Astrocyte (in vitro differentiated cells and primary cell): ENCODE measurements at regions not wholly inside any gene's neighbourhood (a gene's known extent, or its start where the extent isn't known, plus 50 kb on each side); places are given as distances from the start of the nearest gene placed in this dataset.

Source experiments
- DNase-seq: peaks from one replicate; pipeline ENCODE4 v3.0.0-alpha.2; 2010; ENCODE audit warnings: low read depth
- FAIRE-seq: peaks from 2 replicates; lab custom pipeline; 2011; peaks lifted over from hg19 to GRCh38; lab: Jason Lieb, UNC
- H2AFZ ChIP-seq: 2 replicates; pipeline ENCODE4 v1.6.0; 2012; ENCODE audit warnings: low read depth, low read length, inconsistent platforms
- H3K27ac ChIP-seq: 2 replicates; pipeline ENCODE4 v1.5.1; 2011; ENCODE audit warnings: low read depth, low read length, inconsistent platforms
- H3K27me3 ChIP-seq: 2 replicates; pipeline ENCODE4 v1.6.0; 2011; ENCODE audit warnings: low read length, inconsistent platforms; ENCODE audit not compliant: insufficient read depth
- H3K36me3 ChIP-seq: 2 replicates; pipeline ENCODE4 v1.5.1; 2011; ENCODE audit warnings: low read length, inconsistent platforms; ENCODE audit not compliant: insufficient read depth
- H3K4me1 ChIP-seq: 2 replicates; pipeline ENCODE4 v1.5.1; 2011; ENCODE audit warnings: low read length, inconsistent platforms; ENCODE audit not compliant: insufficient read depth
- H3K4me2 ChIP-seq: 2 replicates; pipeline ENCODE4 v1.6.0; 2012; ENCODE audit warnings: low read length, inconsistent platforms
- H3K4me3 ChIP-seq: 2 replicates; pipeline ENCODE4 v1.5.1; 2011; ENCODE audit warnings: low read depth, mild to moderate bottlenecking, low read length, inconsistent platforms; ENCODE audit not compliant: insufficient read depth
- H3K79me2 ChIP-seq: 2 replicates; pipeline ENCODE4 v1.6.0; 2012; ENCODE audit warnings: mild to moderate bottlenecking, low read length, inconsistent platforms; ENCODE audit not compliant: insufficient read depth
- H3K9ac ChIP-seq: 2 replicates; pipeline ENCODE4 v1.6.0; 2012; ENCODE audit warnings: mild to moderate bottlenecking, low read length, inconsistent platforms
- H3K9me3 ChIP-seq: 2 replicates; pipeline ENCODE4 v1.5.1; 2012; ENCODE audit warnings: low read depth, mild to moderate bottlenecking, low read length, inconsistent platforms; ENCODE audit not compliant: insufficient read depth
- H4K20me1 ChIP-seq: 2 replicates; pipeline ENCODE4 v1.6.0; 2012; ENCODE audit warnings: low read length, inconsistent platforms; ENCODE audit not compliant: insufficient read depth
- H3K27ac Mint-ChIP-seq: one replicate; pipeline ENCODE4 v1.8.0; 2021; ENCODE audit warnings: mild to moderate bottlenecking, mixed read lengths; ENCODE audit not compliant: unreplicated experiment
- H3K27me3 Mint-ChIP-seq: one replicate; pipeline ENCODE4 v1.8.0; 2021; ENCODE audit warnings: low read depth, mixed read lengths; ENCODE audit not compliant: unreplicated experiment
- H3K36me3 Mint-ChIP-seq: one replicate; pipeline ENCODE4 v1.8.0; 2021; ENCODE audit warnings: low read depth, mixed read lengths; ENCODE audit not compliant: unreplicated experiment
- H3K4me1 Mint-ChIP-seq: one replicate; pipeline ENCODE4 v1.8.0; 2021; ENCODE audit warnings: low read depth, mixed read lengths; ENCODE audit not compliant: unreplicated experiment
- H3K4me3 Mint-ChIP-seq: one replicate; pipeline ENCODE4 v1.8.0; 2021; ENCODE audit warnings: mild to moderate bottlenecking, moderate library complexity, mixed read lengths; ENCODE audit not compliant: unreplicated experiment
- H3K9me3 Mint-ChIP-seq: one replicate; pipeline ENCODE4 v1.8.0; 2021; ENCODE audit warnings: mild to moderate bottlenecking, mixed read lengths; ENCODE audit not compliant: unreplicated experiment
- EZH2 ChIP-seq: IDR thresholded peaks from 2 replicates; pipeline ENCODE4 v1.6.1; 2012; ENCODE audit warnings: mild to moderate bottlenecking, low read length, inconsistent platforms; ENCODE audit not compliant: insufficient read depth
- TF ChIP-seq, protein P1 (sequence below): IDR thresholded peaks from 2 replicates; pipeline ENCODE4 v1.5.1; 2011; ENCODE audit warnings: low read depth, mild to moderate bottlenecking, inconsistent platforms, low read length, moderate library complexity; ENCODE audit not compliant: insufficient read depth

DNA sequence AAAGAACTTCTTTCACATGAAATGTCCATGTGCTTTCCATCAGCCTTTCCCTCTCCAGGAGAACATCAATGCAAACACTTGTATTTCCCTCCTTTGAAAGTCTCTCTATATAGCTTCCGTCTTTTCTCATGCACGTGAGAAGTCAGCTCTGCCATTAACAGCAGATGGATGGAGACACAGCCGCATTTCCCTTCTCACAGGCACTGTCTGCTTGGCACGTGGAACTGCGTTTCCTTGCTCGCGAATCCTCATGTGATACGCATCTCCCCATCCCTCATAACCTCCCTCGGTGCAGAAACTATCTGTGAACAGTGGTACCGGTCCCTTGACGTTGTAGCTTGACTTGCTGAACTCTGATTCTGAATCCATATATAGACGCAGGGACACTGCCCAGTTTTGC, 717.0 kb upstream of the RBFOX1 start:
- H3K27ac Mint-ChIP-seq: no peak overlapping the region
- Histone ChIP-seq H3K4me3 (no peak overlapping the region), H3K27ac (no peak overlapping the region), H3K79me2 (no peaks in the 10 kb centered on the region), H3K9me3 (no peaks in the 10 kb centered on the region), H3K9ac (no peak overlapping the region), H3K27me3 (no peaks in the 10 kb centered on the region), H3K36me3 (no peaks in the 10 kb centered on the region), H3K4me2 (no peak overlapping the region), H4K20me1 (no peaks in the 10 kb centered on the region), H2AFZ (no peak overlapping the region), H3K4me1 (no peaks in the 10 kb centered on the region)
- no peak for DNase-seq
- H3K9me3 Mint-ChIP-seq: peaks cover 6% of the 10 kb centered on the region
- TF ChIP-seq, protein P1, sequence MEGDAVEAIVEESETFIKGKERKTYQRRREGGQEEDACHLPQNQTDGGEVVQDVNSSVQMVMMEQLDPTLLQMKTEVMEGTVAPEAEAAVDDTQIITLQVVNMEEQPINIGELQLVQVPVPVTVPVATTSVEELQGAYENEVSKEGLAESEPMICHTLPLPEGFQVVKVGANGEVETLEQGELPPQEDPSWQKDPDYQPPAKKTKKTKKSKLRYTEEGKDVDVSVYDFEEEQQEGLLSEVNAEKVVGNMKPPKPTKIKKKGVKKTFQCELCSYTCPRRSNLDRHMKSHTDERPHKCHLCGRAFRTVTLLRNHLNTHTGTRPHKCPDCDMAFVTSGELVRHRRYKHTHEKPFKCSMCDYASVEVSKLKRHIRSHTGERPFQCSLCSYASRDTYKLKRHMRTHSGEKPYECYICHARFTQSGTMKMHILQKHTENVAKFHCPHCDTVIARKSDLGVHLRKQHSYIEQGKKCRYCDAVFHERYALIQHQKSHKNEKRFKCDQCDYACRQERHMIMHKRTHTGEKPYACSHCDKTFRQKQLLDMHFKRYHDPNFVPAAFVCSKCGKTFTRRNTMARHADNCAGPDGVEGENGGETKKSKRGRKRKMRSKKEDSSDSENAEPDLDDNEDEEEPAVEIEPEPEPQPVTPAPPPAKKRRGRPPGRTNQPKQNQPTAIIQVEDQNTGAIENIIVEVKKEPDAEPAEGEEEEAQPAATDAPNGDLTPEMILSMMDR: no peak
- TF ChIP-seq EZH2: no peak
- no peaks in the 10 kb centered on the region for H3K4me1 Mint-ChIP-seq
- peaks cover 2% of the 10 kb centered on the region for H3K27me3 Mint-ChIP-seq
- FAIRE-seq: no peak
- H3K36me3 Mint-ChIP-seq: no peaks in the 10 kb centered on the region
- no peak overlapping the region for H3K4me3 Mint-ChIP-seq

- H3K36me3 Mint-ChIP-seq: no peaks in the 10 kb centered on the region
- H3K9me3 Mint-ChIP-seq: no peaks in the 10 kb centered on the region
- Histone ChIP-seq H3K79me2 (no peaks in the 10 kb centered on the region), H3K9ac (no peak overlapping the region), H3K4me1 (no peaks in the 10 kb centered on the region), H2AFZ (no peak overlapping the region), H3K27me3 (no peaks in the 10 kb centered on the region), H3K36me3 (no peaks in the 10 kb centered on the region), H3K4me2 (no peak overlapping the region), H4K20me1 (no peaks in the 10 kb centered on the region), H3K4me3 (no peak overlapping the region), H3K27ac (no peak overlapping the region), H3K9me3 (no peaks in the 10 kb centered on the region)
- peaks cover 4% of the 10 kb centered on the region for H3K27me3 Mint-ChIP-seq
- no peak overlapping the region for H3K4me3 Mint-ChIP-seq
- DNase-seq (no peak), FAIRE-seq (no peak)
- H3K27ac Mint-ChIP-seq: no peak overlapping the region
- H3K4me1 Mint-ChIP-seq: no peaks in the 10 kb centered on the region
- TF ChIP-seq, protein P1: no peak
- no peak for TF ChIP-seq EZH2
These were observed 721.1 kb upstream of the RBFOX1 start for GRCh38 chr16:6611535-6611934.

DNA sequence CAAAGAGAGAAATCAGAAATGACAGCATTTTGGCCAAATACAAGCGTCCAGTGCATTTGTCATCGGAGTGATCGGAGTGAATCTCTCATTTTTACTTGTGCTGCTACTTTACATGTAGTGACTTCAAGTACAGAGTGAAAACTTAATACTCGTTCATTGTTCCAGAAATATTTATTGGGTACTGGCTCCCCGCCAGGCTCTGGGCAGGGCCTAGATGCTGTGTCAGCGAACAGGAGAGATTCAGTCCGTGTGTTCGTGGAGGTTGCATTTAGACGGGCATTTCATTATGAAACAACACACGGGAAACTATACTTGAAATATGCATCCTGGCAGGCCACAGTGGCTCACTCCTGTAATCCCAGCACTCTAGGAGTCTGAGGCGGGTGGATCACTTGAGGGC, 727.2 kb upstream of the RBFOX1 start:
- no peaks in the 10 kb centered on the region for H3K36me3 ChIP-seq
- H3K27me3 Mint-ChIP-seq: peaks cover 24% of the 10 kb centered on the region
- FAIRE-seq (no peak), DNase-seq (no peak)
- H2AFZ ChIP-seq: no peak overlapping the region
- H3K4me2 ChIP-seq: no peak overlapping the region
- no peaks in the 10 kb centered on the region for H3K36me3 Mint-ChIP-seq
- no peaks in the 10 kb centered on the region for H3K9me3 Mint-ChIP-seq
- H4K20me1 ChIP-seq: no peaks in the 10 kb centered on the region
- no peaks in the 10 kb centered on the region for H3K27me3 ChIP-seq
- H3K4me3 ChIP-seq: no peak overlapping the region
- H3K4me3 Mint-ChIP-seq: no peak overlapping the region
- no peak overlapping the region for H3K27ac Mint-ChIP-seq
- no peaks in the 10 kb centered on the region for H3K4me1 Mint-ChIP-seq
- H3K79me2 ChIP-seq: no peaks in the 10 kb centered on the region
- no peaks in the 10 kb centered on the region for H3K9me3 ChIP-seq
- H3K9ac ChIP-seq: no peak overlapping the region
- H3K27ac ChIP-seq: no peak overlapping the region
- TF ChIP-seq EZH2: no peak
- TF ChIP-seq, protein P1: no peak
- H3K4me1 ChIP-seq: no peaks in the 10 kb centered on the region
